Fibroblast of villous mesenchyme (primary cell): ENCODE measurements at regions not wholly inside any gene's neighbourhood (a gene's known extent, or its start where the extent isn't known, plus 50 kb on each side); places are given as distances from the start of the nearest gene placed in this dataset.

Source experiments
- DNase-seq: peaks from one replicate; pipeline ENCODE4 v3.0.0-alpha.2; 2010; ENCODE audit warnings: low read depth
- H3K4me3 ChIP-seq: 2 replicates; pipeline ENCODE4 v1.5.1; 2011; ENCODE audit warnings: low read depth, mild to moderate bottlenecking, low read length
- CTCF ChIP-seq: IDR thresholded peaks from 2 replicates; pipeline ENCODE4 v1.5.1; 2012; ENCODE audit warnings: low read depth, mild to moderate bottlenecking, low read length; ENCODE audit not compliant: insufficient read depth

GRCh38 chr3:74066456-74066855, 441.7 kb upstream of the PDZRN3 start:
- DNase-seq = no peak
- TF ChIP-seq CTCF = no peak
- H3K4me3 ChIP-seq = no peak overlapping the region

GRCh38 chr3:74059923-74060600, 435.3 kb upstream of the PDZRN3 start:
- DNase-seq = no peak
- no peak for TF ChIP-seq CTCF

GRCh38 chr3:74059301-74059922, 434.7 kb upstream of the PDZRN3 start:
- no peak for DNase-seq
- H3K4me3 ChIP-seq = no peak overlapping the region
- no peak for TF ChIP-seq CTCF

More at GRCh38 chr3:74059923-74060600, 435.3 kb upstream of the PDZRN3 start:
- no peak overlapping the region for H3K4me3 ChIP-seq

- TF ChIP-seq CTCF = no peak
- no peak for DNase-seq
- H3K4me3 ChIP-seq = no peak overlapping the region
Observed at GRCh38 chr3:74057169-74057568, 432.4 kb upstream of the PDZRN3 start.

- H3K4me3 ChIP-seq = no peak overlapping the region
- no peak for DNase-seq
- no peak for TF ChIP-seq CTCF
Observed at GRCh38 chr3:74055061-74055460, 430.3 kb upstream of the PDZRN3 start.

GRCh38 chr3:74054566-74054965, 429.8 kb upstream of the PDZRN3 start:
- TF ChIP-seq CTCF = no peak

More at GRCh38 chr3:74054566-74054965, 429.8 kb upstream of the PDZRN3 start:
- H3K4me3 ChIP-seq = no peak overlapping the region
- no peak for DNase-seq
